B cell (primary cell): ENCODE measurements at regions not wholly inside any gene's neighbourhood (a gene's known extent, or its start where the extent isn't known, plus 50 kb on each side); places are given as distances from the start of the nearest gene placed in this dataset.
"Not testable (repeated sequence)": the region's sequence is repeated elsewhere in the genome, so short reads cannot be mapped to it uniquely, and the experiment has no call there.

Source experiments
- ATAC-seq: fragments of 200-7000 bp; cut with Tn5 transposase; one replicate; pipeline ENCODE4 v1.10.0; 2021; ENCODE audit warnings: low read depth, mild to moderate bottlenecking, moderate number of reproducible peaks, moderate library complexity
- CTCF ChIA-PET: fragments of 350-600 bp; sonication (Branson Sonifier 250); formaldehyde crosslinking; loops from one replicate; lab custom pipeline; 2021; ENCODE audit warnings: antibody characterized with exemption, inconsistent platforms; lab: Charles Lee
- POLR2A ChIA-PET: fragments of 350-600 bp; sonication (Branson Sonifier 250); formaldehyde crosslinking; loops from one replicate; lab custom pipeline; 2021; ENCODE audit warnings: antibody characterized with exemption; lab: Charles Lee
- DNase-seq: peaks from one replicate; pipeline ENCODE4 v3.0.0; 2013
- H2AFZ ChIP-seq: 2 replicates; pipeline ENCODE4 v1.6.1; 2012; ENCODE audit warnings: mild to moderate bottlenecking, low read depth, low read length; ENCODE audit not compliant: insufficient read depth, poor library complexity, severe bottlenecking
- H3K27ac ChIP-seq, 2 donors: 1 replicate in 1 of 2; 2 replicates in 1 of 2; pipeline ENCODE4 v1.5.1; 2012 to 2013; ENCODE audit warnings: low read length in 2 of 2, mild to moderate bottlenecking in 2 of 2, moderate library complexity in 1 of 2
- H3K27me3 ChIP-seq, 4 experiments: fragments of 200-600 bp in 1 of 4; sonication (generic) in 1 of 4; replicated peaks in 1 of 4; 1 replicate in 2 of 4; 2 replicates in 2 of 4; pipeline versions ENCODE4 v1.6.1 to v1.7.0; 2013 to 2016; ENCODE audit warnings: low read length in 3 of 4, mild to moderate bottlenecking in 2 of 4, mixed read lengths in 1 of 4, moderate library complexity in 1 of 4; ENCODE audit not compliant: insufficient read depth in 4 of 4, control insufficient read depth in 3 of 4; ENCODE audit errors: control extremely low read depth in 1 of 4
- H3K36me3 ChIP-seq, 2 experiments: replicated peaks in 1 of 2; 1 replicate in 1 of 2; 2 replicates in 1 of 2; pipeline versions ENCODE4 v1.6.1 to v1.7.1; 2013; ENCODE audit warnings: low read length in 1 of 2; ENCODE audit not compliant: insufficient read depth in 2 of 2, control insufficient read depth in 1 of 2; ENCODE audit errors: control extremely low read depth in 1 of 2, extremely low read depth in 1 of 2
- H3K4me1 ChIP-seq, 2 donors: fragments of 200-600 bp in 1 of 2; sonication (generic) in 1 of 2; 1 replicate in 1 of 2; 2 replicates in 1 of 2; pipeline versions ENCODE4 v1.5.1 to v1.6.1; 2013 to 2017; ENCODE audit warnings: low read length in 2 of 2; ENCODE audit not compliant: control insufficient read depth in 2 of 2, insufficient read depth in 2 of 2
- H3K4me2 ChIP-seq: replicated peaks from 2 replicates; pipeline ENCODE3; 2012; ENCODE audit warnings: mild to moderate bottlenecking, low read depth, low read length; ENCODE audit not compliant: poor library complexity, severe bottlenecking
- H3K4me3 ChIP-seq, 5 experiments: fragments of 200-600 bp in 1 of 5; sonication (generic) in 1 of 5; 1 replicate in 3 of 5; 2 replicates in 2 of 5; pipeline versions ENCODE4 v1.5.1 to v1.7.0; 2011 to 2016; ENCODE audit warnings: low read length in 4 of 5, mild to moderate bottlenecking in 4 of 5, low read depth in 2 of 5, control low read depth in 1 of 5, moderate library complexity in 1 of 5; ENCODE audit not compliant: insufficient read depth in 1 of 5; ENCODE audit errors: control extremely low read depth in 1 of 5, extremely low read depth in 1 of 5
- H3K79me2 ChIP-seq: fragments of 200-600 bp; sonication (generic); one replicate; pipeline ENCODE4 v1.6.0; 2016; ENCODE audit warnings: low read length; ENCODE audit not compliant: control insufficient read depth, insufficient read depth
- H3K9ac ChIP-seq: fragments of 200-600 bp; sonication (generic); 2 replicates; pipeline ENCODE4 v1.6.1; 2017; ENCODE audit warnings: mild to moderate bottlenecking, low read length, moderate library complexity
- H3K9me3 ChIP-seq, 3 donors: one replicate each; pipeline versions ENCODE4 v1.6.1 to v1.7.1; 2013; ENCODE audit warnings: low read length in 2 of 3; ENCODE audit not compliant: control insufficient read depth in 2 of 3, insufficient read depth in 1 of 3; ENCODE audit errors: control extremely low read depth in 1 of 3
- H4K20me1 ChIP-seq: 2 replicates; pipeline ENCODE4 v1.6.0; 2012; ENCODE audit warnings: mild to moderate bottlenecking, low read length; ENCODE audit not compliant: insufficient read depth, control insufficient read depth, poor library complexity, severe bottlenecking
- H3K27ac Mint-ChIP-seq: one replicate; pipeline ENCODE4 v1.8.0; 2021; ENCODE audit warnings: mixed read lengths
- H3K27me3 Mint-ChIP-seq: one replicate; pipeline ENCODE4 v1.8.0; 2021; ENCODE audit warnings: mixed read lengths
- H3K4me1 Mint-ChIP-seq: one replicate; pipeline ENCODE4 v1.8.0; 2021; ENCODE audit warnings: mixed read lengths
- H3K4me3 Mint-ChIP-seq: one replicate; pipeline ENCODE4 v1.8.0; 2021; ENCODE audit warnings: mixed read lengths
- H3K9me3 Mint-ChIP-seq: one replicate; pipeline ENCODE4 v1.8.0; 2022; ENCODE audit warnings: mixed read lengths; ENCODE audit not compliant: insufficient read depth
- CTCF ChIP-seq: fragments of 200-600 bp; IDR thresholded peaks from one replicate; pipeline ENCODE4 v1.8.0; 2022; ENCODE audit warnings: antibody characterized with exemption, mild to moderate bottlenecking
- EZH2 ChIP-seq: IDR thresholded peaks from 2 replicates; pipeline ENCODE4 v1.6.1; 2012; ENCODE audit warnings: borderline replicate concordance, low read depth, mild to moderate bottlenecking, moderate library complexity, low read length; ENCODE audit not compliant: insufficient read depth, poor library complexity, severe bottlenecking
- WGBS: methylation state at CpG from one replicate; pipeline ENCODE4 v1.1.5; 2013; ENCODE audit warnings: missing lambda C conversion rate; ENCODE audit not compliant: insufficient coverage; 5-methylcytosine and 5-hydroxymethylcytosine counted together
- intact Hi-C: fragments of 100-400 bp; cut with micrococcal nuclease; formaldehyde crosslinking; loops from one replicate; pipeline ENCODE4 v1.10.0; 2022

- no peak overlapping the region for H3K4me3 Mint-ChIP-seq
- ChIA-PET POLR2A (no interaction called here), CTCF (no interaction called here)
- Histone ChIP-seq H3K27me3 (no peaks in the 10 kb centered on the region), H3K36me3 (no peaks in the 10 kb centered on the region), H3K4me3 (no peak overlapping the region), H3K9ac (no peak overlapping the region), H3K27ac (no peak overlapping the region), H3K4me2 (no peak overlapping the region), H2AFZ (no peak overlapping the region), H4K20me1 (no peaks in the 10 kb centered on the region), H3K9me3 (no peaks in the 10 kb centered on the region), H3K4me1 (no peaks in the 10 kb centered on the region), H3K79me2 (no peaks in the 10 kb centered on the region)
- H3K4me1 Mint-ChIP-seq, result no peaks in the 10 kb centered on the region
- no peaks in the 10 kb centered on the region for H3K27me3 Mint-ChIP-seq
- WGBS, result 95% methylated on average over 46 of the region's 49 CpGs
- intact Hi-C loops, result no loop called here
- no peak for TF ChIP-seq EZH2
- TF ChIP-seq CTCF, result no peak
- DNase-seq, result no peak
- ATAC-seq, result no peak
- H3K27ac Mint-ChIP-seq, result no peak overlapping the region
- no peaks in the 10 kb centered on the region for H3K9me3 Mint-ChIP-seq
Observed at GRCh38 chr11:82403640-82404305, 329.9 kb downstream of the FAM181B start.

- H3K27me3 ChIP-seq, result no peaks in the 10 kb centered on the region
- CTCF ChIA-PET, result no interaction called here
- H3K4me3 Mint-ChIP-seq, result no peak overlapping the region
- H3K9me3 ChIP-seq, result no peaks in the 10 kb centered on the region
- no peaks in the 10 kb centered on the region for H3K36me3 ChIP-seq
- POLR2A ChIA-PET, result no interaction called here
- no peaks in the 10 kb centered on the region for H3K4me1 ChIP-seq
- H3K4me1 Mint-ChIP-seq, result no peaks in the 10 kb centered on the region
- no peak overlapping the region for H3K27ac ChIP-seq
- no peak overlapping the region for H3K27ac Mint-ChIP-seq
- no peak overlapping the region for H2AFZ ChIP-seq
- H3K4me3 ChIP-seq, result no peak overlapping the region
- H3K27me3 Mint-ChIP-seq, result no peaks in the 10 kb centered on the region
- TF ChIP-seq CTCF, result no peak
- TF ChIP-seq EZH2, result no peak
- no peaks in the 10 kb centered on the region for H3K79me2 ChIP-seq
- no peaks in the 10 kb centered on the region for H4K20me1 ChIP-seq
- no peak for DNase-seq
- H3K4me2 ChIP-seq, result no peak overlapping the region
- WGBS, result 92% methylated on average over 2 of the region's 4 CpGs
- ATAC-seq, result no peak
- H3K9me3 Mint-ChIP-seq, result peaks cover 2% of the 10 kb centered on the region
- intact Hi-C loops, result no loop called here
- H3K9ac ChIP-seq, result no peak overlapping the region
Observed at GRCh38 chr11:82398300-82398815, 335.3 kb downstream of the FAM181B start.

- H3K9me3 ChIP-seq, result not testable (repeated sequence)
Observed at GRCh38 chr11:82396639-82397038, 337.0 kb downstream of the FAM181B start.

More at GRCh38 chr11:82396639-82397038, 337.0 kb downstream of the FAM181B start:
- WGBS, result 89% methylated on average over 4 of the region's 5 CpGs
- H3K27me3 Mint-ChIP-seq, H3K9me3 Mint-ChIP-seq, H3K4me3 ChIP-seq, H3K9ac ChIP-seq, H3K4me3 Mint-ChIP-seq, H3K27me3 ChIP-seq, DNase-seq, H3K4me2 ChIP-seq, H4K20me1 ChIP-seq, intact Hi-C loops, H3K36me3 ChIP-seq, POLR2A ChIA-PET, H3K79me2 ChIP-seq, H3K27ac ChIP-seq, H3K27ac Mint-ChIP-seq, ATAC-seq, CTCF ChIA-PET, H3K4me1 ChIP-seq, H2AFZ ChIP-seq, H3K4me1 Mint-ChIP-seq: not testable (repeated sequence)
